Vagina (tissue), 2 donors: ENCODE measurements at regions not wholly inside any gene's neighbourhood (a gene's known extent, or its start where the extent isn't known, plus 50 kb on each side); places are given as distances from the start of the nearest gene placed in this dataset.
"Not testable (repeated sequence)": the region's sequence is repeated elsewhere in the genome, so short reads cannot be mapped to it uniquely, and the experiment has no call there.

Experiments
- DNase-seq, 2 donors: peaks; one replicate each; pipeline ENCODE4 v3.0.0-alpha.2; 2017; ENCODE audit errors: extremely low spot score in 2 of 2
- H3K27ac ChIP-seq: fragments of 200-600 bp; sonication (generic); one replicate; pipeline ENCODE4 v1.5.1; 2019
- H3K27me3 ChIP-seq: fragments of 200-600 bp; sonication (generic); one replicate; pipeline ENCODE4 v1.5.1; 2019
- H3K36me3 ChIP-seq, 2 donors: fragments of 200-600 bp; sonication (generic); one replicate each; pipeline ENCODE4 v1.5.1; 2017 to 2019
- H3K4me1 ChIP-seq: fragments of 200-600 bp; sonication (generic); one replicate; pipeline ENCODE4 v1.5.1; 2019
- H3K4me3 ChIP-seq, 2 donors: fragments of 200-600 bp; sonication (generic); 1 replicate in 1 of 2; 2 replicates in 1 of 2; pipeline ENCODE4 v1.5.1; 2016 to 2019
- H3K9me3 ChIP-seq: fragments of 200-600 bp; sonication (generic); one replicate; pipeline ENCODE4 v1.5.1; 2019
- CTCF ChIP-seq, 3 experiments: fragments of 450-650 bp in 2 of 3; fragments of 200-600 bp in 1 of 3; sonication (generic) in 1 of 3; IDR thresholded peaks; one replicate each; pipeline ENCODE4 v1.5.1; 2017 to 2019; ENCODE audit warnings: antibody characterized with exemption in 3 of 3, mild to moderate bottlenecking in 2 of 3, moderate library complexity in 2 of 3
- POLR2A ChIP-seq, 2 donors: fragments of 450-650 bp; IDR thresholded peaks; one replicate each; pipeline ENCODE4 v1.6.1; 2017; ENCODE audit warnings: antibody characterized with exemption in 2 of 2, mild to moderate bottlenecking in 2 of 2, moderate library complexity in 2 of 2
- POLR2AphosphoS5 ChIP-seq, 2 donors: sonication (generic); formaldehyde crosslinking; IDR thresholded peaks; one replicate each; pipeline ENCODE4 v1.9.0; 2017; ENCODE audit warnings: antibody characterized with exemption in 2 of 2, mild to moderate bottlenecking in 2 of 2, low read depth in 1 of 2; ENCODE audit not compliant: insufficient read depth in 1 of 2
- intact Hi-C: fragments of 100-400 bp; cut with DNase I; formaldehyde crosslinking; loops from one replicate; pipeline ENCODE4 v1.15.1; 2023

DNA sequence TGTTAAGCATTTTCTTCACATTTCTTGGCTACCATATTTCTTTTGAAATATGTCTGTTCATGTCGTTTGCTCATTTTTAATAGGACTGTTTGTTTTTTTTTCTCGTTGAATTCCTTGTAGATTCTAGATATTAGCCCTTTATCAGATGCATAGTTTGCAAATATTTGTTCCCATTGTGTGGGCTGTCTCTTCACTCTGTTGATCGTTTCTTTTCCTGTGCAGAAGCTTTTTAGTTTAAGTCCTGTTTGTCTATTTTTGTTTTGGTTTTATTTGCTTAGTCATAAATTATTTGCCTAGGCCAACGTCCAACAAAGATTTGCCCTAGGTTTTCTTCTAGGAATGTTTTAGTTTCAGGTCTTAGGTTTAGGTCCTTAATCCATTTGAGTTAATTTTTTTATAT is 1494.7 kb downstream of the SUCLG1 start:
- Histone ChIP-seq H3K4me1 (no peaks in the 10 kb centered on the region), H3K36me3 (no peaks in the 10 kb centered on the region), H3K9me3 (no peaks in the 10 kb centered on the region), H3K27me3 (no peaks in the 10 kb centered on the region), H3K27ac (no peak overlapping the region), H3K4me3 (no peak overlapping the region)
- intact Hi-C loops, result no loop called here
- no peak for DNase-seq
- TF ChIP-seq POLR2AphosphoS5 (IDR thresholded peaks at IDR 0.05; ENCODE audit: insufficient read depth in 1 of 2, low read depth in 1 of 2), result no peak
- no peak for TF ChIP-seq POLR2A (IDR thresholded peaks at IDR 0.05)
- TF ChIP-seq CTCF (IDR thresholded peaks at IDR 0.05), result no peak

DNA sequence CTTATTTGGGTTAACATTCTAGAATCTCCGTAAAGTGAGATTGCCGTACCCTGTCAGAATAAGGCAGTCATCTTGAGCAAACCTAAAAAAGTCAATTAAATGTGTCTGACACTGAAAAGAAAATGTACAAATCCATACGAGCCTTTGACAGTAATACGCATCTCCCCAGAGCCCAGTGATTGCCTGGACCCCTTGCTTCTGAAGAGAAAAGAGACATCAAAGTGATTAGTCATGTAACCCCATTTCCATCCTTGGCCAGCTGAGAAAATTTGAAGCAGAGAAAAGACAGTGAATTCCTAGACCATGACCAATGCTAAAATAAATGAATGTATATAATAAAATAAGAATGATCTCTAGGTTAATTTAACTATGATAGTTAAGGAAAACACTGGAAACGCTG is 1499.4 kb downstream of the SUCLG1 start:
- no peak overlapping the region for H3K4me3 ChIP-seq
- H3K27me3 ChIP-seq, result no peaks in the 10 kb centered on the region
- TF ChIP-seq POLR2AphosphoS5 (IDR thresholded peaks at IDR 0.05; ENCODE audit: insufficient read depth in 1 of 2, low read depth in 1 of 2) (no peak), POLR2A (IDR thresholded peaks at IDR 0.05) (no peak), CTCF (IDR thresholded peaks at IDR 0.05) (no peak)
- no peak for DNase-seq
- H3K4me1 ChIP-seq, result no peaks in the 10 kb centered on the region
- H3K36me3 ChIP-seq, result no peaks in the 10 kb centered on the region
- H3K27ac ChIP-seq, result no peak overlapping the region
- no peaks in the 10 kb centered on the region for H3K9me3 ChIP-seq
- intact Hi-C loops, result no loop called here

DNA sequence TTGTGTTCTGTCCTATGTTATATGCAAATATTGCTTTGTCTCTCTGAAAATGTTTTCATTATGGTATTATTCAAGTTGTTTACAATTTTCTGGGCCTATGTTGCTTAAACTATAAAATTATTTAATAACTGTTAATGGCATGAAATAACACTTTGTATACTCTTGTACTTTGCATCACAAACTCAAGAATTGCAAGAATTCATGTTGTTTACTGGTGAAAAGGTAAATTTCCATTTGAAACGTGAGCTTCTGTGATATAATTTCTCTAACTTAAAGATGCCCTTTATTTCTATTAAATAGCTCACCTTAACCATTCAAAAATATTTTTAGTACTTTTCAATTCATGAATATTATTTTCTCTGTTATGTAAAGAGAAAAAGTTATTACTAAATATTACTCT is 1504.2 kb downstream of the SUCLG1 start:
- TF ChIP-seq CTCF (IDR thresholded peaks at IDR 0.05) (no peak), POLR2A (IDR thresholded peaks at IDR 0.05) (no peak), POLR2AphosphoS5 (IDR thresholded peaks at IDR 0.05; ENCODE audit: insufficient read depth in 1 of 2, low read depth in 1 of 2) (no peak)
- Histone ChIP-seq H3K36me3 (no peaks in the 10 kb centered on the region), H3K27ac (no peak overlapping the region), H3K27me3 (no peaks in the 10 kb centered on the region), H3K4me1 (no peaks in the 10 kb centered on the region), H3K4me3 (no peak overlapping the region), H3K9me3 (no peaks in the 10 kb centered on the region)
- no peak for DNase-seq
- intact Hi-C loops, result no loop called here

DNA sequence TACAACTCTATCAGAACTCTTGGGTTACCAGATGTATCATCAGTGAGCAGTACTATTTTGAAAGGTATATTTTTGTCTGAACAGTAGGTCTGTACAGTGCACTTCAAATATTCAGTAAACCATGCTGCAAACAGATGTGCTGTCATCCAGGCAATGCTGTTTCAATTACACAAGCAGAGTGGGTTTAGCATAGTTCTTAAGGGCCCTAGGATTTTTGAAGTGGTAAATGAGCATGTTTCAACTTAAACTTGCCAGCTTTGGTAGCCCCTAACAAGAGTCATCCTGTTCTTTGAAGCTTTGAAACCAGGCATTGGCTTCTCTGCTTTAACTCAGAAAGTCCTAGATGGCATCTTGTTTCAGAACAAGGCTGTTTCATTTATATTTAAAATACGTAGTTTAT is 1519.9 kb downstream of the SUCLG1 start:
- H3K27me3 ChIP-seq, result no peaks in the 10 kb centered on the region
- no peak for TF ChIP-seq CTCF (IDR thresholded peaks at IDR 0.05)
- no peak for TF ChIP-seq POLR2A (IDR thresholded peaks at IDR 0.05)
- TF ChIP-seq POLR2AphosphoS5 (IDR thresholded peaks at IDR 0.05; ENCODE audit: insufficient read depth in 1 of 2, low read depth in 1 of 2), result no peak
- H3K27ac ChIP-seq, result no peak overlapping the region
- no peaks in the 10 kb centered on the region for H3K4me1 ChIP-seq
- intact Hi-C loops, result no loop called here
- DNase-seq, result no peak
- no peak overlapping the region for H3K4me3 ChIP-seq
- no peaks in the 10 kb centered on the region for H3K9me3 ChIP-seq
- H3K36me3 ChIP-seq, result no peaks in the 10 kb centered on the region

GRCh38 chr2:82938321-82938845 is 1520.7 kb downstream of the SUCLG1 start:
- DNase-seq, intact Hi-C loops, H3K4me3 ChIP-seq, H3K27ac ChIP-seq, H3K36me3 ChIP-seq, H3K27me3 ChIP-seq, H3K9me3 ChIP-seq, H3K4me1 ChIP-seq: not testable (repeated sequence)

GRCh38 chr2:82913566-82913965 is 1545.5 kb downstream of the SUCLG1 start:
- H3K4me1 ChIP-seq, result no peaks in the 10 kb centered on the region
- no peaks in the 10 kb centered on the region for H3K9me3 ChIP-seq
- no peak for DNase-seq
- TF ChIP-seq POLR2AphosphoS5 (IDR thresholded peaks at IDR 0.05; ENCODE audit: insufficient read depth in 1 of 2, low read depth in 1 of 2) (no peak), CTCF (IDR thresholded peaks at IDR 0.05) (no peak), POLR2A (IDR thresholded peaks at IDR 0.05) (no peak)
- H3K27me3 ChIP-seq, result no peaks in the 10 kb centered on the region
- H3K4me3 ChIP-seq, result no peak overlapping the region
- intact Hi-C loops, result no loop called here
- no peaks in the 10 kb centered on the region for H3K36me3 ChIP-seq
- H3K27ac ChIP-seq, result no peak overlapping the region
